GM18507 (cell line): ENCODE measurements at regions not wholly inside any gene's neighbourhood (a gene's known extent, or its start where the extent isn't known, plus 50 kb on each side); places are given as distances from the start of the nearest gene placed in this dataset.
"Not testable (repeated sequence)": the region's sequence is repeated elsewhere in the genome, so short reads cannot be mapped to it uniquely, and the experiment has no call there.

Experiments used
- DNase-seq: peaks from one replicate; pipeline ENCODE4 v3.0.0; 2011; ENCODE audit warnings: low read depth; ENCODE audit not compliant: insufficient read length; ENCODE audit errors: extremely low spot score
- FAIRE-seq: peaks from 2 replicates; lab custom pipeline; 2011; peaks lifted over from hg19 to GRCh38; lab: Jason Lieb, UNC

DNA sequence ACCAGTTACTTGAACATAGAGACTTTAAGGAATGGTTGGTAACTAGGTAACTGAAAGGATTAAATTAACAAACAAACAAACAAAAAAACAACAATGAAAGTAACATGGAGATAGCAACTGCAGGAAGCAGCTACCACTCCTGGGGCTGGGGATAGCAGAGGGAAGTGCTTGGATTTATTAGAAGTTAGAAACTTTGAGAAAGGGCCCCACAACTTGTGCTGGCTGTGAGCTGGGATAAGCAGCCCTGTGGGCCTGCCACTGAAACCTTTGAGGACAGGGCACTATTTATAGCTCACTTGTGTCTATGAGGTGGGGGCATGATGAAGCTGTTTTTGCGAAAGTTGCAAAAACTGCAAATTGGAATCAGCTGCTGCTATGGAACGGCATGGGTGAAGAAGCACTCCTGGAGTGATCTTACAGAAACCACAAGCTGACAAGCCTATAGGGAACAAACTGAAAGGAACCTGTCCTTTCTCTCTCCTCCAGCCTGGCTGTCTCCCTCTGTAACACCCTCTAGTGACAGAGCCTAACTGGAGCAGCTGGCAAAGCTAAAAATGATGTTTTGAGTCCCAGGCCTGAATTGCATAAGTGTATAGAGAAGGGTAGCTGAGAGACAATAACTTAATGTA, 91.4 kb upstream of the RANBP6 start:
- DNase-seq (peak; percentile 15), FAIRE-seq (peak; percentile 44)

DNA sequence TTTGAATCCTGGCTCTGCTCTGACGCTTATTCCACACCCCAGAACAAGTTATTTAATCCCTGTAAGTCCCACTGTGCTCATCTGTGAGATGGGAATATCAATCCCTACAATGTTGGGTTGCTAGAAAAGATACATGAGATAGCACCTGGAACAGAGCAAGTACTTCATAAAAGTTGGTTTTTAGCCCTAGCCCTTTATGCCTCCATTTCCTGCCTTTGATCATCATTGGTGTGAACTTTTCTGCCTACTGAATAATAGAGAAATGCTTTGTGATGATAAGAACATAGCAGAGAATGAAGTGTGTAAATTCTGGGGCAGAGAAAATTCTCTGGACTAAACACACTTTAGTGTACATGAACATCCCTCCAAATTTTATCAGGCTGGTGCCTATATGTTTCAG, 90.3 kb upstream of the RANBP6 start:
- DNase-seq (no peak), FAIRE-seq (no peak)

DNA sequence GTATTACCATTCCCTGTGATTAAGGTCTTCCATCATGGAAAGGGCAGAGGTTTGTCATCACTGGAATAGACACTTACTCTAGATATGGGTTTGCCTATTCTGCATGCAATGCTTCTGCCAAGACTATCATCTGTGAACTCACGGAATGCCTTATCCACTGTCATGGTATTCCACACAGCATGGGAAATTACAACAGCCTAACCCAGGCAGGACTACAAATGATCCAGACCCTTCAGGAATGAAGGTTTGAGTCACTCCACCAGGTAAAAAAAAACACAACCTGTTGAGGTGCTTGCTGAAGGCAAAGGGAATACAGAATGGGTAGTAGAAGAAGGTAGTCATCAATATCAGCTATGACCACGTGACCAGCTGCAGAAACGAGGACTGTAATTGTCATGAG, 89.0 kb upstream of the RANBP6 start:
- FAIRE-seq, DNase-seq: not testable (repeated sequence)

DNA sequence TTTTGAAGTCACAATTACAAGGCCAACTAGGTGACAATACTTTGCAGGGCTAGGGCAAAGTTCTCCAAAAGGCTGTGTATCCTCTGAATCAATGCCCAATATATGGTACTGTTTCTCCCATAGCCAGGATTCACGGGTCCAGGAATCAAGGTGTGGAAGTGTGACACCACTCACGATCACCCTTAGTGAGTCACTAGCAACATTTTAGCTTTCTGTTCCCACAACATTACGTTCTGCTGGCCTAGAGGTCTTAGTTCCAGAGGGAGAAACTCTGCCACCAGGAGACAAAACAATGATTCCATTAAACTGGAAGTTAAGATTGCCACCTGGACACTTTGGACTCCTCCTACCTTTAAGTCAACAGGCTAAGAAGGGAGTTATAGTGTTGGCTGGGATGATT, 88.5 kb upstream of the RANBP6 start:
- not testable (repeated sequence) for FAIRE-seq, DNase-seq

DNA sequence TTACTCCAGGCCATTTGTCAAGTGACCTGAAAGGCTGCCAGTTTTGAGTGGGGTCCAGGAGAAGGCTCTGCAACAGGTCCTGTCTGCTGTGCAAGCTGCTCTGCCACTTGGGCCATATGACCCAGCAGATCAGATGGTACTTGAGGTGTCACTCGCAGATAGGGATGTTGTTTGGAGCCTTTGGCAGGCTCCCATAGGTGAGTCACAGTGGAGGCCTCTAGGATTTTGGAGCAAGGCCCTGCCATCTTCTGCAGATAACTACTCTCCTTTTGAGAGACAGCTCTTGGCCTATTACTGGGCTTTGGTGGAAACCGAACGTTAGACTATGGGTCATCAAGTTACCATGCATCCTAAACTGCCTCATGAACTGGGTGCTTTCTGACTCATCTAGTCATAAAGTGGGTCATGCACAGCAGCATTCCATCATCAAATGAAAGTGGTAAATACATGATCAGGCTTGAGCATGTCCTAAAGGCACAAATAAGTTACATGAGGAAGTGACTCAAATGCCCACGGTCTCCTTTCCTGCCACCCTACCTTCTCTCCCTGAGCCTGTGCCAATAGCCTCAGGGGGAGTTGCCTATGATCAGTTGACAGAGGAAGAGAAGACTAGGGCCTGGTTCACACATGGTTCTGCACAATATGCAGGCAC, 87.0 kb upstream of the RANBP6 start:
- DNase-seq, FAIRE-seq: not testable (repeated sequence)

DNA sequence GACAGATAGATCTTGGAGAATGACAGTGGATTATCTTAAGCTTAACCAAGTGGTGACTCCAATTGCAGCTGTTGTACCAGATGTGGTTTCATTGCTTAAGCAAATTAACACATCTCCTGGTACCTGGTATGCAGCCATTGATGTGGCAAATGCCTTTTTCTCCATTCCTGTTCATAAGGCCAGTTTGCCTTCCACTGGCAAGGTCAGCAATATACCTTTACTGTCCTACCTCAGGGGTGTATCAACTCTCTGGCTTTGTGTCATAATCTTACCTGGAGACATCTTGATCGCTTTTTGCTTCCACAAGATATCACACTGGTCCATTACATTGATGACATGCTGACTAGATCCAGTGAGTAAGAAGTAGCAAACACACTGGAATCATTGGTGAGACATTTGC, 86.3 kb upstream of the RANBP6 start:
- DNase-seq, FAIRE-seq: not testable (repeated sequence)

DNA sequence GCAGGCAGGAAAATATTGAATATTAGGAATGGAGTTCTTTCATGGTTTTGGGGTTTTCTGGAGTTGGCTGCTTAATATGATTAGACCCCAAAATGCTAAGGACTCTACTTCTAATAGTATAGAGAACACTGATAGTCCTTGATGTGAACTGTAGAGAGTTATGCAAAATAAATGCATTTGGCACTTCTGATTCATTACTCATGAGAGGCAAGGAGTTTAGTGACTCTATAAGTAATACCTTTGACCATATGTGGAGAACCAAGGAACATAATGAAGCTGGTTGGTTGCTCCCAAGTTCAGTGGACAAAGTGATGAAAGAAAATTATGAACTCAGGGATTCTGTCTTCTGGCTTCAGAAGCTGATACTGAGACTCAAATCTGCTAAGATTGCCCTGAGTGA, 83.9 kb upstream of the RANBP6 start:
- DNase-seq, FAIRE-seq: not testable (repeated sequence)

DNA sequence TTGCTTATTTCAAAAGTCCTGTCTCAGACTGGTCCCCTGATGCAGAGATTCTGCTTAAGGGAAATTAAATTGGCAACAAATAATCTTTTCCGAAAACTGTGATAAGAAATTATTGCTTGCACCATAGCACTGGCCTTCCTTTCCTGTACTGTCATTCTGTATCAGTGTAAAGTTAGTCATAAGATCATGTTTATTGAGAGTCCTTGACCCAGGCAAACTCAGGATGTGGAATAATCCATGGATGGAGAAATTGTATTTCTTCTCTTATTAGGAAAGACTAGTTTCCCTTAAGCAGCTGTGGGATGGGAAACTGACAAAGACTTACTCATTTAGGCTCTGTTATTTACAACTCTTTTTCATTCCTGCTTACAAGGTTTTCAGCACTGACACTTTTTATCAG, 83.0 kb upstream of the RANBP6 start:
- FAIRE-seq: no peak
- no peak for DNase-seq

DNA sequence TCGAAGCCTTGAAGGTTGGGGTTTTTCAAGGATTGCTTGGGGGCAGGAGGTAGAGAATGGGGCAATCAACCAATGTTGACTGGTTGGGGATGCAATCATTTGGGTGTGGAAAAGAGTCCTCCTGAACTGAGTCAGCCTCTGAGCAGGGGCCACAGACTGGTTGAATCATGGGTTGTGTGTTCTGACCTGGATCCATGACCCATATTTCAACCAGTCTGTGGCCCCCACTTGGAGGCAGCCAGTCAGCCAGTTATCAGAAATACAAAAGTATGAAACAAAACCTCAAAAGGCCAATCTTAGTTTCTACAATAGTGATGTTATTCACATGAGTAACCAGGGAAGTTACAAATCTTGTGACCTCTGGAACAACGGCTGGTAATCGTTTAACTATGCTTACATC, 81.4 kb upstream of the RANBP6 start:
- FAIRE-seq (no peak), DNase-seq (no peak)

DNA sequence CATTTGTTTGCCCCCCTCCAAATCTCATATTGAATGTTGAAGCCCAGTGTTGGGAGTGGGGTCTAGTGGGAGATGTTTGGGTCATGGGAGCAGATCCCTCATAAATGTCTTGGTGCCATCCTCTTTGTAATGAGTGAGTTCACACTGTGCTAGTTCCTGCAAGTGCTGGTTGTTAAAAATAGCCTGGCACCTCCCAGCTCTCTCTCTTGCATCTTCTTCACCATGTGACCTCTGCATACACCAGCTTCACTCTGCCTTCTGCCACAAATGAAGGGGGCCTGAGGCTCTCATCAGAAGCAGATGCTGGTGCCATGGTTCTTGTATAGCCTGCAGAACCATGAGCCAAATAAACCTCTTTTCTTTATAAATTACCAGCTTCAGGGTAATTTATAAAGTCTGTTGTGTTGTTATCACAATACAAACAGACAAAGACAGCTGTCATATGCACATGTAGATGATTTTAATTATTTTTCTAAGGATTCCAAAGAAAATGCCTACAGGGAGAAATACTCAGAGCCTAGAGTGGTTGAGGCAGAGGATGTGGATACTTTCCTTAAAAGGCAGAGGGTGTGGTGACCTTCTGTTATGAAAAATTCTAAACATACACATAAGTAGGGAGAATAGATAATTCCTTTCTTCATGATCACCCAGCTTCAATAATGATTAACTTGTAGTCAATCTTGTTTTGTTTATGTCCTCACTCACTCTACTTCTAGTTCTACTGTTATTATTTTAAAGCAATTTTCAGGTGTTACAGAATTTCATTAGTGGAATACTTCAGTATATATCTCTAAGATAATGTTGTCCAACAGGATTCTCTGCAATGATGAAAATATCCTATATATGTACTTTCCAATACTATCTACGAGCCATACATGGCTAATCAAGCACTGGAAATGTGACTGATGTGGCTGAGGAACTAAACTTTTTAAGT, 75.1 kb upstream of the RANBP6 start:
- FAIRE-seq (no peak), DNase-seq (no peak)

DNA sequence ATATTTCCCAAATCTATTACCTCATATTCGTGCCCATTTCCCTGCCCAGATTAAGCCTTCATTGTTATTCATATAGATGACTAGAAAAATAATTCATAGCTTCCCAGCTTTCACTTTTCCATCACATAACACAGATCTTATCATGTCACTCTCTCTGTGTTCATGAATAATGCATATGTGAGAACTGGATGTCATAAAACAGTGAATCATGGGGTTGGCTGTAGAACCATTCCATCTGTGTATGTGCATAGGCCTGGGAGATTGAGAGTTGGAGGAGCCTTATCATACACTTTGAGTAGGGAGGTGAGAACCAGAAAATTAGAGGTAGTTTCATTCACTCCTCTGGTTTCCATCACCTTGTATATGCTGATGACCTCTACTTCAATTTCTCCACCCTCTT, 73.9 kb upstream of the RANBP6 start:
- no peak for FAIRE-seq
- no peak for DNase-seq

DNA sequence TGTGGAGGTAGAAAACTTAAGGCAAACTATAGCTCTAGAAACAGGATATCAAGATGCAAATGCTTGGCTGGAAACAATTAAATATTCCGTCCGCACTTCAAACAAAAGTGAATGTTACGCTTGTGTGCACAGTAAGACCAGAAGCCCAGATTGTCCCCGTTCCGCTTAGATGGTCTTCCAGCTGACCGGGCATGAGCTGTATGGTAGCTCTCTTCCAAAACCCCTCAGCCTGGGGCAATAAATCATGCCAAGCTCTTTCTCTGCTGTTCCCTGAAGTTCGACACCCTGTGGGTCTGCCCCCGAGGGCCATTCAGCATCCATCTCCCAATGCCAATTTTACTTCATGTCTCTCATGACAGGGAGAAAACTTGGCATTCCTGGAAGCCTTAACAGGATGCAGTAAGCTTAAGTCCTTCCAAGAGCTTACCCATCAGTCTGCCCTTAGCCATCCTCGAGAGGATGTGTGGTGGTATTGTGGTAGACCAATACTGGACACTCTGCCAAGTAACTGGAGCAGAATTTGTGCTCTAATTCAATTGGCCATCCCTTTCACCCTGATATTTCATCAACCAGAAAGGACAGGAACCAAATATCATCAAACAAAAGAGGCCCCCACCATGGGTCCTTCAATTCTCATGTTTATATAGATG, 70.7 kb upstream of the RANBP6 start:
- FAIRE-seq: no peak
- DNase-seq: no peak

DNA sequence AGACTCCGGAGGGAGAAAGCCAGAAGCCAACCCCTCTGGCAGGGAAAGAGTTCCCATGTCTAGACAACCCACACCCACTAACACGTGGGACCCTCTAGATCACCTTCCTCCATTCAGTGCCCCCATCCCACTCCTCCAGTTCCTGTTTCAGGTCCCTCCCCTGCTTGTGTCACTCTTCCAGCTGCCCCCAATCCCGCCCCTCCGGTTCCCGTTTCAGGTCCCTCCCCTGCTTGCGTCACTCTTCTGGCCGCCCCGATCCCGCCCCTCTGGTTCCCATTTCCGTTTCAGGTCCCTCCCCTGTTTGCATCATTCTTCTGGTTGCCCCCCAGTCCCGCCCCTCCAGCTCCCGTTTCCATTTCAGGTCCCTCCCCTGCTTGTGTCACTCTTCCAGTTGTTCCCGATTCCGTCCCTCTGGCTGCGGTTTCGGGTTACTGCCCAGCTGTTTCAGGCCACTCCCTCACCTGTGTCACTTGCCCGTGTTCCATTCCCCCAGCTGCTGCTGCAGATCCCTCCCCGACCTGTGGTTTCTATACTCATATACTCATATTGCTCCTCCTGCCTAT, 64.8 kb upstream of the RANBP6 start:
- peak; percentile 35 for DNase-seq
- peak; percentile 67 for FAIRE-seq

DNA sequence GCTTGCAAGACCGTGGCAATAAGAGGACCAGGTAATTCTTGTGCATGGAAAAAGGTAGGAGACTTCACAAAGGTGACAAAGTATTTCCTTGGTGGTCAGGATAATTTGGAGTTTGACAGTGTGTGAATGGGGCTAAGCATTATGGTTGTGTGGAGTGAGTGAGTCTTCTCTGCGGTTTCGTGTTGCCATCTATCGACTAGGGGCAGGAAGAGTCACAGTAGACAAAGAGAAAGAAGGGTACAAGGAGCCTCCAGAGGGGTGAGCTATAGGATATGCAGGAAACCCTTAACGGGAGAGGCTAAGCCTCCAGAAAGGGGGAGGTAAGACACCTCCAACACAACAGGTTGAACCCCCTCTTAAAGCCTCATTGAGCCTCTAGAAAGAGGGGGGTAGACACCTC, 64.0 kb upstream of the RANBP6 start:
- FAIRE-seq: no peak
- no peak for DNase-seq

DNA sequence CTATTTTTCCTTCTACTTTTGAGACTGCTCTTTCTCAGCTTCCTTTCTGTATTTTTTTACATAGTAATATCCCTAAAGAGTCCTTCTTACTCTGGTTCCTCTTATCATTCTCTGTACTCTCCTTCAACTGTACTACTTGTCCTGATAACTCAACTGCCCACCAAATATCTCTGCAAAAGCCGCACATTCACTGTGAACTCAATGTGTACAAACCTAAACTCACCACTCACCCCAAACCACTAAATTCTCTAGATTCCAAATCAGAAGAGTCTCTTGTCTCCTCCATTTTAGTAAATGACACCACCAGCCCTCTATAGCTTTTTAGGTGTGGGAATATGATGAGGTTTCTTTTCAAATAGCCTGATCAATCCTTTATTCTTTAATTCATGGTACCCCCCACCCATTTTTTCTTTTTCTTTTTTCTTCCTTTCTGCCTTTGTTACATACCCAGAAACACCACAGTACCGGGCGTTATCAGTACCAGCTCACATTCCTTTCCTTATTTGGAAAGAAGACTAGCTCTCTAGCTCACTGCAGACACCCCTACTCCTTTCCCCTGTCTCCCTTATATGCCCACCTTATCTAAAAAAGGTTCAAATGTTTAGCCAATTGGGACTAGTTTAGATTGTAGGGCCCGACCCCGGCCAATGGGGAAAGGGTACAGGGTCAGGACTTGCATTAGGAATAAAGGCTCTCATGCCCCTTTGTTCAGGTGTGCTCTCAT, 63.1 kb upstream of the RANBP6 start:
- DNase-seq (no peak), FAIRE-seq (no peak)

DNA sequence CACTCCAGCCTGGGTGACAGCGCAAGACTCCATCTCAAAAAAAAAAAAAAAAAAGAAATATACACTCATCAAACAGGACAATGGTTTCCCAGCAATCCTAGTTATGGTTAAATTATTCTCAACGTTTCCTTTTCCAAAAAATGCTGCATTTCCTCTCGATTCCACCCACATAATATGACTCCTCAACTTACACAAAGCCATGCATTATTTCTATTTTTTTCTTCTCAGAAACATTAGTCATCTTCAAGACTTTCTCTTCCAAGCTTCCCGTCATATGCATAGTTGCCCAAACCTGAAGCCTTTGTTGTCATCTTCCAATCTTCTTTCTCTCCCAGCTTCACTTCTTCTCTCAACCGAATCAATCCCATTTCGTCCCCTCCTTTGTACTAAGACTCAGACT, 61.4 kb upstream of the RANBP6 start:
- FAIRE-seq: no peak

DNA sequence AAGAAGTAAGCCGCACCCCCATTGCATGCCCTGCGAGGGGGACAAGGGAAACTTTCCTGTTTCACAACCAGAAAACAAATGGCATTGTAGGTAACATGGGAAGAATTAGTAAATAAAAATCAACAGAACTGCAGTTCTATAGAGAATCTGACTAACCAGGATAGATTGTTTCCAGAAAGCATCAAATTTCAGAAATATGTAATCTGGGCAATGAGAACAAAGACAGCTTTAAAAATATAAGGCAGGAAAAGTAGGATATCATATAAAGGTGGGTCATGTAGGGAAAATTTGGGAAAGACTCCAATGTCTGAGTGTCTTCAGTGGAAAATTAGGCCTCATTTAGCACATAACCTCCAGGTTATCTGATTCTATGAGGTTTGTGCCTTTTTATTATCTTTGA, 58.3 kb upstream of the RANBP6 start:
- FAIRE-seq (no peak), DNase-seq (no peak)

More for the DNA sequence above, 61.4 kb upstream of the RANBP6 start:
- DNase-seq: no peak

DNA sequence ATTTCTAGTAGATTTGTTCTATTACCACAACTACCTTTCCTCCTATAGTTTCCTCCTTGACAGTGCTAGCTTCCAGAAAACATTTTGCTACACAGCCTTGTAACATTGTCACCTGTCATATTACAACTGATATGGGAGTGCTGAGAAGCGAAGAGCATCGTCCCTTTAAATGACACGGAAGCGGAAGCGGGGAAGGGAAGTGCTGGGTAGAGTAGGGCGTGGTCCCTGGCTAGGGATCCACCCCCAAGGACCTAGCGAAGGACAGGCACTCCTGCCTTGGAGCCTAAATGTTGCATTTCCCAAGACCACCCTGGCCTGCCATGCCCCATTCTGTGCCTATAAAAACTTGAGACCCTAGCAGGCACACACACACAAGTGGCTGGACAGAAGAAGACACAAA, 57.4 kb upstream of the RANBP6 start:
- no peak for DNase-seq
- FAIRE-seq: no peak

DNA sequence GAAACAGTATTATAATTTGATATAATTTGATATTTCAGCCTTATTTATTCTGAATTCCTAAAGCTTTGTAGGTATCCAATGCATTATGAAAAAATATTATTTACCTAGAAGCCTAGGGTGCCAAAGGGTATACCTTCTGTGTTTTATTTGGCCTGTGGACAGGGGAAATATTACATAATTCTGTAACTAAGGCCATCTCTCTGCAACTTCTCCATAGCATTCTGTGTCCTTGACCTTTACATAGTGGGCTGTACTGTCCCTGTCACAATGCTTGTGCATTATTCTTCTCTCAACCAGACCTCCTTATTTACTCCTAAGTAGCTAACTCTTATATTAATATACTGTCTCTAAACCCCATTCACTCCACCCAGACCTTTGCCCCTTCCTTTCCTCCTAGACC, 57.0 kb upstream of the RANBP6 start:
- FAIRE-seq (no peak), DNase-seq (no peak)
